Middle frontal gyrus (tissue), 1 donor: ENCODE measurements at regions not wholly inside any gene's neighbourhood (a gene's known extent, or its start where the extent isn't known, plus 50 kb on each side); places are given as distances from the start of the nearest gene placed in this dataset.
"Not testable (repeated sequence)": the region's sequence is repeated elsewhere in the genome, so short reads cannot be mapped to it uniquely, and the experiment has no call there.

Experiments used
- DNase-seq: peaks from one replicate; pipeline ENCODE4 v3.0.0-alpha.2; 2015; ENCODE audit warnings: low spot score; ENCODE audit errors: extremely low spot score

GRCh38 chr18:76610012-76610411 lies 115.0 kb upstream of the ZNF516 start:
- no peak for DNase-seq

- no peak for DNase-seq
Measured at GRCh38 chr18:76605341-76605929, 110.4 kb upstream of the ZNF516 start.

- DNase-seq = no peak
Measured at GRCh38 chr18:76604935-76605240, 109.8 kb upstream of the ZNF516 start.

GRCh38 chr18:76604108-76604934 lies 109.3 kb upstream of the ZNF516 start:
- no peak for DNase-seq

GRCh38 chr18:76602191-76602590 lies 107.1 kb upstream of the ZNF516 start:
- no peak for DNase-seq

GRCh38 chr18:76600076-76600475 lies 105.0 kb upstream of the ZNF516 start:
- DNase-seq = not testable (repeated sequence)

- DNase-seq = no peak
Measured at GRCh38 chr18:76594966-76595365, 99.9 kb upstream of the ZNF516 start.

GRCh38 chr18:76593843-76594242 lies 98.8 kb upstream of the ZNF516 start:
- DNase-seq = no peak

GRCh38 chr18:76592981-76593381 lies 97.9 kb upstream of the ZNF516 start:
- DNase-seq = no peak

- DNase-seq = no peak
Measured at GRCh38 chr18:76592096-76592495, 97.1 kb upstream of the ZNF516 start.

- no peak for DNase-seq
Measured at GRCh38 chr18:76589866-76590265, 94.8 kb upstream of the ZNF516 start.

GRCh38 chr18:76589316-76589715 lies 94.3 kb upstream of the ZNF516 start:
- DNase-seq = no peak

GRCh38 chr18:76588601-76589226 lies 93.7 kb upstream of the ZNF516 start:
- no peak for DNase-seq

- DNase-seq = no peak
Measured at GRCh38 chr18:76587879-76588271, 92.8 kb upstream of the ZNF516 start.

- DNase-seq = no peak
Measured at GRCh38 chr18:76587147-76587878, 92.3 kb upstream of the ZNF516 start.

GRCh38 chr18:76584414-76585310 lies 89.6 kb upstream of the ZNF516 start:
- no peak for DNase-seq

- no peak for DNase-seq
Measured at GRCh38 chr18:76581261-76581660, 86.2 kb upstream of the ZNF516 start.

GRCh38 chr18:76580288-76580962 lies 85.4 kb upstream of the ZNF516 start:
- no peak for DNase-seq

- DNase-seq = no peak
Measured at GRCh38 chr18:76579301-76579695, 84.3 kb upstream of the ZNF516 start.

GRCh38 chr18:76578571-76579300 lies 83.7 kb upstream of the ZNF516 start:
- DNase-seq = no peak
